ENCODE measurements at regions not wholly inside any gene's neighbourhood (a gene's known extent, or its start where the extent isn't known, plus 50 kb on each side); places are given as distances from the start of the nearest gene placed in this dataset.

DNA sequence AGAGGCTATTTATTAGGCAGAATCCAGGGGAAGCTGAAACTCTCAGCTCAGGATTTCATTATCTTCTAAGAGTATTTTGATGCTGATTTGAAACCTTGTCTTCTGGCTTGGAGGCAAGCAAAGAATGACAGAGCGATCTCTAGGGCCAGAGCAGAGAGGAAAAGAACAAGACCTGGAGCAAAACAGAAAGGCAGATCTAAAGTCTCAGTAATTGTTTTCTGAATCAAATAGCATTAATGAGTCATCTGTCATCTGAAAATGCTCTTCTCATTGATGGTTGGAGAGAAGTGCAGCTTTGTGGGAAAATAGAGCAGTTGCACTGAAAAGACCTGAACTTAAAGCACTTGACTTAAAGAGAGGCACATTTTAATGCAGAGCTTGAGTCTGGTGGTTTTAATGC is 385.9 kb downstream of the RAP2B start:
- TF ChIP-seq, protein P1, sequence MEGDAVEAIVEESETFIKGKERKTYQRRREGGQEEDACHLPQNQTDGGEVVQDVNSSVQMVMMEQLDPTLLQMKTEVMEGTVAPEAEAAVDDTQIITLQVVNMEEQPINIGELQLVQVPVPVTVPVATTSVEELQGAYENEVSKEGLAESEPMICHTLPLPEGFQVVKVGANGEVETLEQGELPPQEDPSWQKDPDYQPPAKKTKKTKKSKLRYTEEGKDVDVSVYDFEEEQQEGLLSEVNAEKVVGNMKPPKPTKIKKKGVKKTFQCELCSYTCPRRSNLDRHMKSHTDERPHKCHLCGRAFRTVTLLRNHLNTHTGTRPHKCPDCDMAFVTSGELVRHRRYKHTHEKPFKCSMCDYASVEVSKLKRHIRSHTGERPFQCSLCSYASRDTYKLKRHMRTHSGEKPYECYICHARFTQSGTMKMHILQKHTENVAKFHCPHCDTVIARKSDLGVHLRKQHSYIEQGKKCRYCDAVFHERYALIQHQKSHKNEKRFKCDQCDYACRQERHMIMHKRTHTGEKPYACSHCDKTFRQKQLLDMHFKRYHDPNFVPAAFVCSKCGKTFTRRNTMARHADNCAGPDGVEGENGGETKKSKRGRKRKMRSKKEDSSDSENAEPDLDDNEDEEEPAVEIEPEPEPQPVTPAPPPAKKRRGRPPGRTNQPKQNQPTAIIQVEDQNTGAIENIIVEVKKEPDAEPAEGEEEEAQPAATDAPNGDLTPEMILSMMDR (optimal IDR thresholded peaks at IDR 0.05 in 1 of 3, IDR thresholded peaks at IDR 0.05 in 1 of 3, conservative IDR thresholded peaks at IDR 0.05 in 1 of 3; ENCODE audit: extremely low read depth in 1 of 3, insufficient read depth in 2 of 3, low read length in 3 of 3), result no peak
- no peak for TF ChIP-seq EZH2 (IDR thresholded peaks at IDR 0.05; ENCODE audit: low read length)
